Forelimb muscle (tissue), 1 donor: ENCODE measurements at regions not wholly inside any gene's neighbourhood (a gene's known extent, or its start where the extent isn't known, plus 50 kb on each side); places are given as distances from the start of the nearest gene placed in this dataset.
A peak's percentile ranks its signal among the peaks of the same experiment; 100 is the strongest.
"Not testable (repeated sequence)": the region's sequence is repeated elsewhere in the genome, so short reads cannot be mapped to it uniquely, and the experiment has no call there.

ENCODE experiments used
- DNase-seq: peaks from one replicate; pipeline ENCODE4 v3.0.0-alpha.2; 2013; ENCODE audit warnings: low read depth

DNA sequence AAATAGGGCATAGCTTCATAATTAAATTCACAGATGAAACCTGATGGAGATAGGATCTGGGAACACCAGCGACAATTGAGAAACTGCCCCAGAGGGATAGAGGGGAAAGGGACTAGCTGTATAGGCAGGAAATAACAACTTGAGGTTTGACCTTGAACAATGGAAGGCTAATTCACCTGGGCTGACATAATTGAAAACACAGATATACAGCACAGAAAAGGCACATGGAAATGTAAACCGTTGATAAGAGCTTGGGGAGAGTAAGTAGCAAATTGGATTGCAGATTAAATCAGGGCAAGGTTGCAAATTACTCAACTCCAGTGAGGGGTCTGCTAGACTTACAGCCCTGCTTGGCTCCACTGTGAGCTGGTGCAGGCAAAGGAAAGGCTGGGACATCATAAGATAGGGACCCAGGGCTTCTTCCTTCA is 246.7 kb downstream of the DLEU7 start:
- no peak for DNase-seq

DNA sequence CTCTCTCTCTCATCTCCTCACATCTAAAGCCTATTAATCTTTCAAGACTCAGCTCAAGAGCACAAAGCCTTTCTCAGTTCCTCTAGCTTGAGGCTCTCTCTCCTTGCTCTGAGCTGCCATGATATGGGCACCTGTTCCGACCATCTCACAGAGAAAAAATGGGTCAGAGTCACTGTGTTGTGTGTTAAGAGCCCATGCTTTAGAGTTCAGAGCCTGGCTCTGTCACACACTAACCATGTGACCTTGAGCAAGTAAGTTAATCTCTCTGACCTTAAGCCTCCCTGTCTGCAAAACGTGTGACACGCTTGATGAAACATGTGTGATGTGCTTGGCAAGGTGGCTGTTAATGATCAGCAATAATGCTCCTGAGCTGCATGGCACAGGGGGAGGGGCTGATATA is 245.2 kb downstream of the DLEU7 start:
- no peak for DNase-seq

DNA sequence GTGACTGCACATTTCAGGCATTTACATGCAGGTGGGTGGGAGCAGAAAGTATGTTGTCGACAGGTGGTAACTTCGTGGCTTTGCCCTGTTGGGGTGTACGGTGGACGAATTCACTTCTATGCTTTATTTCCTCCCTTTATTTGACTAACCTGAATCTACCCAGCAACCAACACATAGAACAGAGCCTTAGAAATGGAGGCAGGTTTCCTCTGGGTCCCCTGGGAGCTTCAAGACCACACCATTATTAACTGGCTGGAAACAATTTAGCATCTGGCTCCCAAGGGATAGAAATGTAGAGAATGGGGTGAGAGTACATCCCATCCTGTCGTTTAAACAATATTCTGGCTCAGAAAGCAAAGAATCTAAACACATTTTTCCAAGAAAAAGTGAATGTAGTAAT is 244.4 kb downstream of the DLEU7 start:
- no peak for DNase-seq

DNA sequence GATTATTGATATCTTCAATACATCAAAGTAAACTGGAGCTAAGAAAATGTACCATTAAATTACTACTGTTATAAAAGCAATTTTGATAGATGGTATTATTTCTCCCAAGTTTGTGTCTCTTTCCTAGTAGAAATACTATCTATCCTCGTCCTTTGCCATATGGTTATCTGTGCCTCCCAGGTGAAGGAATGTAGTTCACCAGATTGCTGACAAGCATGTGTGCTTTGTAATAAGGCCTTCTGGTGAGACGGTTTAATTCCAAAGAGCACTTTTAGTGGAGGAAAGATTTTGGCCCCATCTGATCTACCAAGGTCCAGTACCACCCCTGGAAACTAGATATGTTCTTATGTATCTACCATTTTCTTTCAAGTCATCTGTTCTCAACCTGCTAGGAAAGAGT is 243.6 kb downstream of the DLEU7 start:
- no peak for DNase-seq

GRCh38 chr13:50608370-50608769 is 235.1 kb downstream of the DLEU7 start:
- DNase-seq = no peak

GRCh38 chr13:50609011-50609410 is 234.5 kb downstream of the DLEU7 start:
- no peak for DNase-seq

DNA sequence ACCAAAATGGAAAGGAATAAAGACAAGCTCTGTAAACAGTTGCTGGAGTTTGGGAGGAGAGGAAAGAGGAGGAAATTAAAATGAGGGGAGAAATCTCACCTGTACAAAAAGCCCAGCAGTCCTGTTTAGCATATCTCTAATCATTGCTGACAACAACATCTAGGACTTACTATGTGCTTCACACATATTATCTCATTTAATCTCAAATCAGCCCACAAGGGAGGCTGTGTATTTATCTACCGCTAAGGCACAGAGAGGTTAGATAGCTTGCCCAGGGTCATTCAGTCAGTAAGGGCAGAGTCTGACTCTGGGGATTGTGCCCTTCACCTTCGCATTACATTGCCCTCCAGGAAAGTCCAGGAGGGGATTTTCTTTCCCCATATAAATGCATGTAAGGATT is 233.3 kb downstream of the DLEU7 start:
- DNase-seq = no peak

- no peak for DNase-seq
Measured at GRCh38 chr13:50611117-50611781, 232.2 kb downstream of the DLEU7 start.

GRCh38 chr13:50612717-50613116 is 230.8 kb downstream of the DLEU7 start:
- DNase-seq = no peak

DNA sequence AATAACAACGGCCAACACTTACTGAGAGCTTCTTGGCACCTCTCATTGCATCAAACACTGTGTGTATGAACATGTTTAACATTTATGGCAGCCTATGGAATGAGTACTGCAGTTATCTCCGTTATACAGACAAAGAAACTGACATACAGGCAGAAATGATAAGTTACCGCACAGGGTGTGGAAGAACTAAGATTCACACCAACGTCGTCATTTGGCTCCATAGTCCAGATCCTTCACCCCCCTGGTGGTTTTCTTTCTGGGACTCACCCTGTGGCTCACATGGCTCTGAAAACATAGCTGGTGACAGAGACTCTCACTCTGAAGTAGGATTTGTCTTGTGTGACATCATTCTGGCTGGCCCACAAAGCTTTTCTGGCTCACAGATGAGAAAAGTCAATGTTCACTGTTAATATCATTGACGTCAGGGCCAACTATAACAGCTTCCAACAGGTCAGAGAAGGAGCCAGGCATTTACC is 230.1 kb downstream of the DLEU7 start:
- no peak for DNase-seq

GRCh38 chr13:50615234-50615633 is 228.3 kb downstream of the DLEU7 start:
- DNase-seq = no peak

DNA sequence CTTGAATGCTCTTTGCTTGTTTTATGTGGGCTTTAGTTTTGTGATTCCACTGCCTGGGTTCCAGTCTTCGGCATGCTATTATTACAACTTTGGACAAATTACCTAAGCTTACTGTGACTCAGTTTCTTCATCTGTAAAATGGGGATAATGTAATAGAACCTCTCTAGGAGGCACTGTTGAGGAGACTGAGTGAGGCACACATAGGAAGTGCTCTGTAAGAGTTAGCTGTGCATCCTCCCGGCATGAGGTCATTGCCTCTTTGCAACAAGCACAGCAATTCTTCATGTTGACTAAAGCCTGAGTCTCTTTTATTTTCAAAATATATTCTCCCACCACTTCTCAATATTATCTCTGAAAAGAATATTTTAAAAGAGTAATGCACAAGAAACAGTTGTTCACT is 227.4 kb downstream of the DLEU7 start:
- no peak for DNase-seq

DNA sequence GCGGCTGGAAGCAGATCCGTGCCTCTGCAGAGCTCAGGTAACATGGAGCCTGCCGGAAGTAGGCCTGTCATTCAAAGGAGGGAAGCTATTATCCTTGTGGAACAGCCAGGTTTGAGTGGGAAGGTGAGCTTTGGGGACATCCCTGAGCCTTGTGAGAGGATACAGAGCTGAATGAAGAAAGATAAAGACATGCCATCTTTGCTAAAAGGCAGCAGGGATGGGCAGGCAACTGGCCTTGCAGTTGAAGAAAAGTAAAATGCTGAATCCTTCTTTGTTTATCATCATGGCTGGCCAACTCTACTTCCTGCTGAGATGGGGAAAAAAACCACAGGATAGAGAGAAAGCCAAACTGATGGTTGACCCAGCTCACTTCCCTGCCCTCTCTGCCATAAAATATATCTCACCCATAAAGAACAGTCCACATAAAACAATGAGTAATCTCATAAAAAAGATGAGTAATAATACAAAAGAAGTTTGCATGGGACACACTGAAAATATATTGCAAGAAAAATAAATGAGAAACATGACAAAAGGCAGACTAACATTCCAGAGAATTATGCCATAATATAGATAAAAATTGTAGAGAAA is 226.3 kb downstream of the DLEU7 start:
- no peak for DNase-seq

- no peak for DNase-seq
Measured at GRCh38 chr13:50618206-50618605, 225.3 kb downstream of the DLEU7 start.

DNA sequence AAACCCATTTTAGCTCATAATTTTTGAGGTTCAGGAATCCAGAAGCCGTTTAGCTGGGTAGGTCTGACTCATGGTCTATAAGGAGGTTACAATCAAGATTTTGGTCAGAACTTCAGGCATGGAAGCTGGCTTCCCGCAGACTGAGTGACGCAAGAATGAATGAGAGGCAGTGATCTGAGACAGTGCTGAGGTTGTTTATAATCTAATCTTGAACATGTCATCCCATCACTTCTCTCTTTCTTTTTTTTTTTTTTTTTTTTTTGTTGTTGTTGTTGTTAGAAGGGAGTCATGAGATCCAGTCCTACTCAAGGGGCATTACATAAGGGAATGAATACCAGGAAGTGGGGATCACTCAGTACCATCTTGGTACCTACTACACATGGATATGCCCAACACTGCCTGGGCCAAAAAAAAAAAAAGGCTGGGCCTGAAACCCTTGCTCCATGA is 217.4 kb downstream of the DLEU7 start:
- no peak for DNase-seq

GRCh38 chr13:50627111-50627510 is 216.4 kb downstream of the DLEU7 start:
- no peak for DNase-seq

DNA sequence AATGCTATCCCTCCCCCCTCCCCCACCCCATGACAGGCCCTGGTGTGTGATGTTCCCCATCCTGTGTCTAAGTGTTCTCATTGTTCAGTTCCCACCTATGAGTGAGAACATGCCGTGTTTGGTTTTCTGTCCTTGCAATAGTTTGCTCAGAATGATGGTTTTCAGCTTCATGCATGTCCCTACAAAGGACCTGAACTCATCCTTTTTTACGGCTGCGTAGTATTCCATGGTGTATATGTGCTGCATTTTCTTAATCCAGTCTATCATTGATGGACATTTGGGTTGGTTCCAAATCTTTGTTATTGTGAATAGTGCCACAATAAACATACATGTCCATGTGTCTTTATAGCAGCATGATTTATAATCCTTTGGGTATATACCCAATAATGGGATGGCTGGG is 215.0 kb downstream of the DLEU7 start:
- not testable (repeated sequence) for DNase-seq

DNA sequence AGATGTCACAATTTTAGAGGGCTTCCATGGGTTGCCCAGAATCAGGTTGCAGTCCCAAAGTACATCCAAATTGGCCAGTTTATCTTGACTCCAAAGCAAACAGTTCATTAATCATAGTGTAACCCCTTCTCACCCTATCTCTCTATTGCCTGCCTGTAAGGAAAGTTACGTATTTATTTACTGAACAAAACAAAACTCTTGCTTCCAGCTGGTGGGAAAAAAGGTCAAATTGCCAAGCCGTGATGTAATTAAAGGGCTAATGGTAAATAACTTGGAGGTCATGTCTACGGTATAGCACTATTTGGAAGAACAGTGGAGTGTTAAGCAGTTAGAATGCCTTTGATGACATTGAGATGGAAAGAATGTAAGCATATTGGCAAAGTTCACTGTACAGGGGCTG is 214.0 kb downstream of the DLEU7 start:
- no peak for DNase-seq

DNA sequence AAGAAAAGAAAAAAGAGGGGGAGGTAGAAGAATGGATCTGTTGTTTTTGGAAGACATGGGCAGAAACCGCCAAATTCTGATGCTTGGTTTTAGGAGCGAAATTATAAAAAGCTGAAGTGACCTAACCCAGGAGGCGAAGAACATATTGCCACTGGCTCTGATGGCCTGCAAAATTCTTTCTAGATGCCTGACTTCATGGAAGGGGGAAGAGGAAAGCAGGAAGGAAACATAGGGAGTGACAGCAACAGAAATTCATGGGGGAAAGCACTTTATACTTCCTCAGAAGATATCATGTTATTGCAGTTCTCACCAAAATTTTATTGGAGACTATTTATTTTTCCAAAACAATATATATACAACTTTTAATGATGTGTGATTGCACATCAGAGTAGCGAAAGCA is 213.5 kb downstream of the DLEU7 start:
- no peak for DNase-seq

GRCh38 chr13:50631041-50631440 is 212.5 kb downstream of the DLEU7 start:
- no peak for DNase-seq

DNA sequence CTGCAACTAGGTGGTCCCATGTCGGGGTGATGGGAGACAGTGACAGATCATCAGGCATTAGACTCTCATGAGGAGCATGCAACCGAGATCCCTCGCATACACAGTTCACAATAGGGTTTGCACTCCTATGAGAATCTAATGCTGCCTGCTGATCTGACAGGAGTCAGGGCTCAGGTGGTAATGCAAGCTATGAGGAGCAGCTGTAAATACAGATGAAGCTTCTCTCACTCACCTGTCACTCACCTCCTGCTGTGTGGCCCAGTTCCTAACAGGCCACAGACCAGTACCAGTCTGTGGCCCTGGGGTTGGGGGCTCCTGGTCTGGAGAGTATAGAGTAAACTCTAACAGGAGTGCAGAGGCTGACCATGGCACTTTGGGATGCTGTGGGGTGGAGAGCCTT is 209.2 kb downstream of the DLEU7 start:
- no peak for DNase-seq

GRCh38 chr13:50635504-50635903 is 208.0 kb downstream of the DLEU7 start:
- DNase-seq = peak; percentile 50

GRCh38 chr13:50636007-50636704 is 207.3 kb downstream of the DLEU7 start:
- DNase-seq = no peak
